OCI-LY3 (cell line): ENCODE measurements at regions not wholly inside any gene's neighbourhood (a gene's known extent, or its start where the extent isn't known, plus 50 kb on each side); places are given as distances from the start of the nearest gene placed in this dataset.

Source experiments
- CTCF ChIP-seq: fragments of 200-600, 300-600 bp; sonication (generic); IDR thresholded peaks from 2 replicates; pipeline ENCODE4 v1.5.1; 2014; ENCODE audit warnings: antibody characterized with exemption, low read length, low read depth
- EZH2phosphoT487 ChIP-seq: fragments of 200-600 bp; shearing (Covaris generic); IDR thresholded peaks from 2 replicates; pipeline ENCODE4 v1.6.1; 2018; ENCODE audit warnings: antibody characterized with exemption, mixed run types, low read depth

GRCh38 chr12:42640391-42640790 lies 50.8 kb upstream of the PRICKLE1 start:
- TF ChIP-seq CTCF (no peak), EZH2phosphoT487 (no peak)
